ENCODE measurements at regions not wholly inside any gene's neighbourhood (a gene's known extent, or its start where the extent isn't known, plus 50 kb on each side); places are given as distances from the start of the nearest gene placed in this dataset.

DNA sequence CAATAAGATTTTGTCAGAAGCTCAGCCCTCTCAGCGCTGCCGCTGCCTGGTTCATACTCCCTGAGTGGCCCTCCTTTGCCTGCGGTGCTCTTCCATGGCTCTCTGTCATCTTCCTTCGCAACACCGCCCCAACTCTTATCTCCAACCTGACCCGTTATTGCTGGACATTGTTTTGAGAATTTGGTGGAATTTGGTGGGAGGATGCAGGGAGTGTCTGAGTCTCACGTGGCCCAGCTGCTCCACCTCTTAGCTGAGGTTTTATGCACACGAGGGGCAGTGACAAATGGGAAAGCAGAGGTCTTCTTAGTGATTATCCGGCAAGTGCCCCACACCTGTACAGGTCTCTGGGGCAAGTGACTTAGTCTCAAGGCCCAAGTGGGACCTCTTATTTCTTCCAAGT, 97.5 kb upstream of the RPH3A start:
- TF ChIP-seq, protein P1, sequence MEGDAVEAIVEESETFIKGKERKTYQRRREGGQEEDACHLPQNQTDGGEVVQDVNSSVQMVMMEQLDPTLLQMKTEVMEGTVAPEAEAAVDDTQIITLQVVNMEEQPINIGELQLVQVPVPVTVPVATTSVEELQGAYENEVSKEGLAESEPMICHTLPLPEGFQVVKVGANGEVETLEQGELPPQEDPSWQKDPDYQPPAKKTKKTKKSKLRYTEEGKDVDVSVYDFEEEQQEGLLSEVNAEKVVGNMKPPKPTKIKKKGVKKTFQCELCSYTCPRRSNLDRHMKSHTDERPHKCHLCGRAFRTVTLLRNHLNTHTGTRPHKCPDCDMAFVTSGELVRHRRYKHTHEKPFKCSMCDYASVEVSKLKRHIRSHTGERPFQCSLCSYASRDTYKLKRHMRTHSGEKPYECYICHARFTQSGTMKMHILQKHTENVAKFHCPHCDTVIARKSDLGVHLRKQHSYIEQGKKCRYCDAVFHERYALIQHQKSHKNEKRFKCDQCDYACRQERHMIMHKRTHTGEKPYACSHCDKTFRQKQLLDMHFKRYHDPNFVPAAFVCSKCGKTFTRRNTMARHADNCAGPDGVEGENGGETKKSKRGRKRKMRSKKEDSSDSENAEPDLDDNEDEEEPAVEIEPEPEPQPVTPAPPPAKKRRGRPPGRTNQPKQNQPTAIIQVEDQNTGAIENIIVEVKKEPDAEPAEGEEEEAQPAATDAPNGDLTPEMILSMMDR (IDR thresholded peaks at IDR 0.05): no peak
- TF ChIP-seq EZH2 (IDR thresholded peaks at IDR 0.05): no peak
- no peak for TF ChIP-seq EZH2phosphoT487 (IDR thresholded peaks at IDR 0.05)

All from neural progenitor cell (in vitro differentiated cells).